H9 (cell line): ENCODE measurements at regions not wholly inside any gene's neighbourhood (a gene's known extent, or its start where the extent isn't known, plus 50 kb on each side); places are given as distances from the start of the nearest gene placed in this dataset.

ENCODE experiments used
- DNase-seq: peaks from one replicate; pipeline ENCODE4 v3.0.0-alpha.2; 2017
- H2AFZ ChIP-seq: one replicate; pipeline ENCODE4 v1.6.1; 2013; ENCODE audit warnings: mild to moderate bottlenecking, low read length, control low read depth, moderate library complexity
- H2AK5ac ChIP-seq: 2 replicates; pipeline ENCODE4 v1.6.1; 2013; ENCODE audit warnings: low read length, control low read depth, mixed read lengths; ENCODE audit not compliant: insufficient read length
- H2BK120ac ChIP-seq: one replicate; pipeline ENCODE4 v1.6.1; 2013; ENCODE audit warnings: low read depth, mild to moderate bottlenecking, low read length, control low read depth, inconsistent platforms; ENCODE audit not compliant: poor library complexity, severe bottlenecking
- H2BK12ac ChIP-seq: 2 replicates; pipeline ENCODE4 v1.6.1; 2013; ENCODE audit warnings: low read length, control low read depth, mixed read lengths, low read depth; ENCODE audit not compliant: insufficient read length
- H2BK15ac ChIP-seq: 2 replicates; pipeline ENCODE4 v1.6.1; 2013; ENCODE audit warnings: low read depth, low read length, control low read depth
- H2BK20ac ChIP-seq: one replicate; pipeline ENCODE4 v1.6.1; 2013; ENCODE audit warnings: low read depth, mild to moderate bottlenecking, low read length, control low read depth, inconsistent platforms; ENCODE audit not compliant: poor library complexity, severe bottlenecking
- H2BK5ac ChIP-seq: 2 replicates; pipeline ENCODE4 v1.6.1; 2013; ENCODE audit warnings: low read length, control low read depth, mixed read lengths; ENCODE audit not compliant: insufficient read length
- H3K14ac ChIP-seq: 2 replicates; pipeline ENCODE4 v1.6.1; 2013; ENCODE audit warnings: low read length, control low read depth; ENCODE audit not compliant: insufficient read depth
- H3K18ac ChIP-seq: 2 replicates; pipeline ENCODE4 v1.6.1; 2013; ENCODE audit warnings: low read depth, mild to moderate bottlenecking, mixed read lengths, low read length, control low read depth; ENCODE audit not compliant: insufficient read length
- H3K23ac ChIP-seq: 2 replicates; pipeline ENCODE4 v1.6.1; 2013; ENCODE audit warnings: low read length, control low read depth, mixed read lengths, low read depth; ENCODE audit not compliant: insufficient read length
- H3K23me2 ChIP-seq: 2 replicates; pipeline ENCODE4 v1.6.1; 2013; ENCODE audit warnings: low read depth, mild to moderate bottlenecking, mixed read lengths, low read length, control low read depth; ENCODE audit not compliant: insufficient read length, poor library complexity, severe bottlenecking
- H3K27ac ChIP-seq: 2 replicates; pipeline ENCODE4 v1.5.1; 2013; ENCODE audit warnings: low read length, control low read depth, mixed read lengths, low read depth; ENCODE audit not compliant: insufficient read length
- H3K27me3 ChIP-seq: 2 replicates; pipeline ENCODE4 v1.6.1; 2013; ENCODE audit warnings: low read length, control low read depth, inconsistent platforms; ENCODE audit not compliant: insufficient read depth
- H3K4ac ChIP-seq: 2 replicates; pipeline ENCODE4 v1.6.1; 2013; ENCODE audit warnings: low read depth, mild to moderate bottlenecking, control low read depth, inconsistent platforms, low read length, moderate library complexity
- H3K4me1 ChIP-seq: 2 replicates; pipeline ENCODE4 v1.6.1; 2013; ENCODE audit warnings: low read length, control low read depth, inconsistent platforms; ENCODE audit not compliant: insufficient read depth
- H3K4me2 ChIP-seq: 2 replicates; pipeline ENCODE4 v1.6.1; 2013; ENCODE audit warnings: low read length, control low read depth, mixed read lengths; ENCODE audit not compliant: insufficient read length, insufficient read depth
- H3K56ac ChIP-seq: 2 replicates; pipeline ENCODE4 v1.6.1; 2013; ENCODE audit warnings: low read depth, mild to moderate bottlenecking, mixed read lengths, low read length, control low read depth; ENCODE audit not compliant: insufficient read length
- H3K79me1 ChIP-seq: 2 replicates; pipeline ENCODE4 v1.6.1; 2013; ENCODE audit warnings: low read depth, mild to moderate bottlenecking, moderate library complexity, low read length, control low read depth, inconsistent platforms; ENCODE audit not compliant: insufficient read depth, poor library complexity, severe bottlenecking
- H3K79me2 ChIP-seq: 2 replicates; pipeline ENCODE4 v1.6.1; 2013; ENCODE audit warnings: low read length, control low read depth, inconsistent platforms; ENCODE audit not compliant: insufficient read depth
- H3K9ac ChIP-seq: 2 replicates; pipeline ENCODE4 v1.6.1; 2013; ENCODE audit warnings: low read length, control low read depth, mixed read lengths; ENCODE audit not compliant: insufficient read length; ENCODE audit errors: extremely low read depth
- H3K9me3 ChIP-seq: one replicate; pipeline ENCODE4 v1.6.1; 2013; ENCODE audit warnings: low read depth, low read length, inconsistent platforms; ENCODE audit not compliant: control insufficient read depth
- H3T11ph ChIP-seq: one replicate; pipeline ENCODE4 v1.6.1; 2013; ENCODE audit warnings: mild to moderate bottlenecking, low read length, control low read depth, inconsistent platforms
- H4K20me1 ChIP-seq: one replicate; pipeline ENCODE4 v1.6.1; 2013; ENCODE audit not compliant: control insufficient read depth, insufficient read length, insufficient read depth
- H4K5ac ChIP-seq: 2 replicates; pipeline ENCODE4 v1.6.1; 2013; ENCODE audit warnings: low read depth, mild to moderate bottlenecking, mixed read lengths, low read length, control low read depth; ENCODE audit not compliant: insufficient read length
- H4K8ac ChIP-seq: replicated peaks from 2 replicates; pipeline ENCODE4 v1.6.1; 2013; ENCODE audit warnings: low read length, control low read depth, mixed read lengths, low read depth; ENCODE audit not compliant: insufficient read length
- H4K91ac ChIP-seq: 2 replicates; pipeline ENCODE4 v1.6.1; 2013; ENCODE audit warnings: low read depth, mild to moderate bottlenecking, moderate library complexity, mixed read lengths, low read length, control low read depth; ENCODE audit not compliant: insufficient read length
- H3K27ac Mint-ChIP-seq, 3 experiments: 2 replicates in 2 of 3; 3 replicates in 1 of 3; pipeline ENCODE4 v1.8.0; 2020 to 2021; ENCODE audit warnings: mixed read lengths in 3 of 3, mild to moderate bottlenecking in 1 of 3, moderate library complexity in 1 of 3
- H3K27me3 Mint-ChIP-seq: 2 replicates; pipeline ENCODE4 v1.8.0; 2021; ENCODE audit warnings: low read depth, mild to moderate bottlenecking, moderate library complexity, mixed read lengths
- H3K36me3 Mint-ChIP-seq, 3 experiments: 2 replicates in 2 of 3; 3 replicates in 1 of 3; pipeline ENCODE4 v1.8.0; 2020 to 2021; ENCODE audit warnings: low read depth in 3 of 3, mixed read lengths in 3 of 3; ENCODE audit not compliant: insufficient read depth in 1 of 3
- H3K4me1 Mint-ChIP-seq, 2 experiments: 2 replicates each; pipeline ENCODE4 v1.8.0; 2020; ENCODE audit warnings: mixed read lengths in 2 of 2
- H3K4me3 Mint-ChIP-seq, 2 experiments: 2 replicates in 1 of 2; 3 replicates in 1 of 2; pipeline ENCODE4 v1.8.0; 2020 to 2021; ENCODE audit warnings: mild to moderate bottlenecking in 2 of 2, mixed read lengths in 2 of 2, moderate library complexity in 1 of 2
- H3K9me3 Mint-ChIP-seq, 2 experiments: 2 replicates in 1 of 2; 3 replicates in 1 of 2; pipeline ENCODE4 v1.8.0; 2020; ENCODE audit warnings: mild to moderate bottlenecking in 2 of 2, mixed read lengths in 2 of 2, moderate library complexity in 1 of 2
- WGBS: extraction: QIAGEN DNeasy Blood & Tissue Kit; methylation state at CpG from one replicate; pipeline ENCODE4 v1.1.7; 2013; ENCODE audit warnings: missing lambda C conversion rate, low lambda C conversion rate, mixed read lengths; ENCODE audit not compliant: insufficient read length; ENCODE audit errors: extremely low coverage; 5-methylcytosine and 5-hydroxymethylcytosine counted together
- TF ChIP-seq, protein P1 (sequence below): fragments of 200-600 bp; sonication (generic); conservative IDR thresholded peaks from 3 replicates; pipeline ENCODE4 v1.8.0; 2021; ENCODE audit warnings: antibody characterized with exemption, mild to moderate bottlenecking

DNA sequence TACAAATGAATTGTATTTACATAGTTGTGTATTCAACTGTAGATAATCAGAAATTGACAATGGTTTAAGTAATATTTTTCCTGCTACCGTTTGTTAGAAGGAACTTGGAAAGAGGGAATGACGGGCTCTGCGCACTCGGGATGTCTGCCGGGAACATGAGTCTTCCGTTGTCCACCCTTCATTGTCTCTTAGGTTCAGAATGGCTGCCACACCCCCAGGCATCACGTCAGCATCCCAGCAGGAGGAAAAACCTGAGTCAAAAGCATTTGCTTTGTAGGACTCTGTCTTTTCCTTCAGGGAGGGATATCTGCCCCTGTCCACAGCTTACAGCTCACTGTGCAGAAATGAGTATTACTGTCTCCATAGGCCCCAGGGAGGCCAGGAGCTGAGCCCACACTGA is 331.2 kb downstream of the THBS2 start:
- Histone ChIP-seq H3K27me3 (no peaks in the 10 kb centered on the region), H3K27ac (no peak overlapping the region), H3K9ac (no peak overlapping the region), H3T11ph (no peak overlapping the region), H2BK5ac (no peak overlapping the region), H3K4ac (no peak overlapping the region), H2AFZ (no peak overlapping the region), H2AK5ac (no peak overlapping the region), H3K23me2 (no peaks in the 10 kb centered on the region), H3K23ac (no peak overlapping the region), H3K4me2 (no peak overlapping the region), H3K18ac (no peak overlapping the region), H4K5ac (no peak overlapping the region), H3K9me3 (no peaks in the 10 kb centered on the region), H2BK15ac (no peak overlapping the region), H3K4me1 (peaks cover 7% of the 10 kb centered on the region; the same call in 1 of the 2 replicates), H4K91ac (no peak overlapping the region), H4K8ac (no peak overlapping the region), H3K79me1 (no peaks in the 10 kb centered on the region), H2BK12ac (no peak overlapping the region), H2BK120ac (no peak overlapping the region), H4K20me1 (no peaks in the 10 kb centered on the region), H3K56ac (no peak overlapping the region), H2BK20ac (no peak overlapping the region), H3K79me2 (no peaks in the 10 kb centered on the region), H3K14ac (no peak overlapping the region)
- WGBS: no CpG with 5 or more reads among the region's 7 CpGs
- TF ChIP-seq, protein P1, sequence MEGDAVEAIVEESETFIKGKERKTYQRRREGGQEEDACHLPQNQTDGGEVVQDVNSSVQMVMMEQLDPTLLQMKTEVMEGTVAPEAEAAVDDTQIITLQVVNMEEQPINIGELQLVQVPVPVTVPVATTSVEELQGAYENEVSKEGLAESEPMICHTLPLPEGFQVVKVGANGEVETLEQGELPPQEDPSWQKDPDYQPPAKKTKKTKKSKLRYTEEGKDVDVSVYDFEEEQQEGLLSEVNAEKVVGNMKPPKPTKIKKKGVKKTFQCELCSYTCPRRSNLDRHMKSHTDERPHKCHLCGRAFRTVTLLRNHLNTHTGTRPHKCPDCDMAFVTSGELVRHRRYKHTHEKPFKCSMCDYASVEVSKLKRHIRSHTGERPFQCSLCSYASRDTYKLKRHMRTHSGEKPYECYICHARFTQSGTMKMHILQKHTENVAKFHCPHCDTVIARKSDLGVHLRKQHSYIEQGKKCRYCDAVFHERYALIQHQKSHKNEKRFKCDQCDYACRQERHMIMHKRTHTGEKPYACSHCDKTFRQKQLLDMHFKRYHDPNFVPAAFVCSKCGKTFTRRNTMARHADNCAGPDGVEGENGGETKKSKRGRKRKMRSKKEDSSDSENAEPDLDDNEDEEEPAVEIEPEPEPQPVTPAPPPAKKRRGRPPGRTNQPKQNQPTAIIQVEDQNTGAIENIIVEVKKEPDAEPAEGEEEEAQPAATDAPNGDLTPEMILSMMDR: no peak
- no peaks in the 10 kb centered on the region; a peak in 1 of 5 replicates for H3K9me3 Mint-ChIP-seq
- H3K4me1 Mint-ChIP-seq: peaks cover 8 to 9% of the 10 kb centered on the region in 2 experiments
- peaks cover 1% of the 10 kb centered on the region; the same call in 1 of the 2 replicates for H3K27me3 Mint-ChIP-seq
- H3K27ac Mint-ChIP-seq: no peak overlapping the region
- peaks cover 0 to 8% (median 3%) of the 10 kb centered on the region in 3 experiments; a peak in 3 of 7 replicates for H3K36me3 Mint-ChIP-seq
- no peak for DNase-seq
- H3K4me3 Mint-ChIP-seq: no peak overlapping the region
